GM12878 (cell line): ENCODE measurements at regions not wholly inside any gene's neighbourhood (a gene's known extent, or its start where the extent isn't known, plus 50 kb on each side); places are given as distances from the start of the nearest gene placed in this dataset.

ENCODE experiments used
- BACH1 ChIP-seq: fragments of 450-650 bp; IDR thresholded peaks from 2 replicates; pipeline ENCODE4 v1.6.1; 2017; ENCODE audit warnings: mild to moderate bottlenecking, borderline replicate concordance
- DPF2 ChIP-seq: fragments of 450-650 bp; IDR thresholded peaks from 2 replicates; pipeline ENCODE4 v1.6.1; 2017; ENCODE audit warnings: mild to moderate bottlenecking
- FOXK2 ChIP-seq: fragments of 450-650 bp; IDR thresholded peaks from 2 replicates; pipeline ENCODE4 v1.6.1; 2017; ENCODE audit warnings: mild to moderate bottlenecking, moderate library complexity
- FOXM1 ChIP-seq: IDR thresholded peaks from 2 replicates; pipeline ENCODE4 v1.6.1; 2012; ENCODE audit warnings: low read depth, mild to moderate bottlenecking, inconsistent platforms, low read length, moderate library complexity
- GABPA ChIP-seq: IDR thresholded peaks from 2 replicates; pipeline ENCODE4 v1.6.1; 2014; ENCODE audit warnings: antibody characterized with exemption, low read depth, mild to moderate bottlenecking, inconsistent platforms
- MTA3 ChIP-seq: IDR thresholded peaks from 2 replicates; pipeline ENCODE4 v1.6.1; 2012; ENCODE audit warnings: low read length, inconsistent platforms, borderline replicate concordance
- NFYA ChIP-seq: IDR thresholded peaks from 2 replicates; pipeline ENCODE4 v1.6.1; 2011; ENCODE audit warnings: low read depth, mild to moderate bottlenecking, low read length, improper control_type of control experiment, borderline replicate concordance
- RUNX3 ChIP-seq: IDR thresholded peaks from 2 replicates; pipeline ENCODE4 v1.6.1; 2012; ENCODE audit warnings: low read length, inconsistent platforms
- SIN3A ChIP-seq: IDR thresholded peaks from 2 replicates; pipeline ENCODE4 v1.6.1; 2012; ENCODE audit warnings: low read depth, low read length, improper control_type of control experiment
- SPI1 ChIP-seq: IDR thresholded peaks from 2 replicates; pipeline ENCODE4 v1.6.1; 2011; ENCODE audit warnings: low read depth, mild to moderate bottlenecking, low read length, moderate library complexity, borderline replicate concordance; ENCODE audit not compliant: insufficient read depth
- SREBF1 ChIP-seq: IDR thresholded peaks from 2 replicates; pipeline ENCODE4 v1.6.1; 2012; ENCODE audit warnings: mild to moderate bottlenecking, low read length
- SRF ChIP-seq, 2 experiments: IDR thresholded peaks; 2 replicates each; pipeline ENCODE4 v1.6.1; 2011; ENCODE audit warnings: low read depth in 2 of 2, low read length in 2 of 2, mild to moderate bottlenecking in 1 of 2, moderate library complexity in 1 of 2
- STAT1 ChIP-seq: fragments of 450-650 bp; conservative IDR thresholded peaks from 2 replicates; pipeline ENCODE4 v1.6.1; 2014; ENCODE audit warnings: antibody characterized with exemption, mild to moderate bottlenecking
- TCF12 ChIP-seq: IDR thresholded peaks from 2 replicates; pipeline ENCODE4 v1.6.1; 2011; ENCODE audit warnings: low read depth, mild to moderate bottlenecking, low read length
- TCF3 ChIP-seq: IDR thresholded peaks from 2 replicates; pipeline ENCODE4 v1.6.1; 2012; ENCODE audit warnings: low read depth, mild to moderate bottlenecking, low read length, borderline replicate concordance; ENCODE audit not compliant: insufficient read depth
- USF2 ChIP-seq: IDR thresholded peaks from 2 replicates; pipeline ENCODE4 v1.6.1; 2011; ENCODE audit warnings: low read depth, low read length, improper control_type of control experiment, borderline replicate concordance
- WRNIP1 ChIP-seq: IDR thresholded peaks from 2 replicates; pipeline ENCODE4 v1.6.1; 2011; ENCODE audit warnings: low read depth, low read length, improper control_type of control experiment, borderline replicate concordance
- ZBTB4 ChIP-seq: fragments of 450-650 bp; formaldehyde crosslinking; IDR thresholded peaks from 2 replicates; pipeline ENCODE4 v1.4.0; 2022; ENCODE audit warnings: mild to moderate bottlenecking, moderate library complexity
- ZBTB40 ChIP-seq: fragments of 450-650 bp; IDR thresholded peaks from 2 replicates; pipeline ENCODE4 v1.6.1; 2016; ENCODE audit warnings: mild to moderate bottlenecking, moderate library complexity, borderline replicate concordance
- ZNF622 ChIP-seq: fragments of 450-650 bp; IDR thresholded peaks from 2 replicates; pipeline ENCODE4 v1.6.1; 2017; ENCODE audit warnings: mild to moderate bottlenecking, inconsistent platforms
- ZSCAN29 ChIP-seq: fragments of 450-650 bp; IDR thresholded peaks from 2 replicates; pipeline ENCODE4 v1.6.1; 2017; ENCODE audit warnings: mild to moderate bottlenecking, moderate library complexity
- ZZZ3 ChIP-seq: IDR thresholded peaks from 2 replicates; pipeline ENCODE4 v1.6.1; 2011; ENCODE audit warnings: low read depth; ENCODE audit not compliant: control insufficient read depth, insufficient read length

GRCh38 chr4:38318737-38319455 lies 345.1 kb upstream of the KLF3 start (continued):
- TF ChIP-seq ZBTB40 (no peak), USF2 (no peak), ZNF622 (no peak), FOXK2 (no peak), WRNIP1 (no peak), RUNX3 (peak; percentile 80), SIN3A (no peak), TCF12 (no peak), TCF3 (no peak), FOXM1 (peak; percentile 88), STAT1 (no peak), SPI1 (peak; percentile 63; the same call in 1 of the 2 replicates), SREBF1 (no peak), SRF (IDR thresholded peaks at IDR 0.05; ENCODE audit: low read depth in 2 of 2, low read length in 2 of 2) (no peak), ZBTB4 (CRISPR knock-in tag) (no peak), ZZZ3 (no peak), DPF2 (peak; percentile 16; the same call in 1 of the 2 replicates), MTA3 (peak; percentile 36; the same call in 1 of the 2 replicates), NFYA (no peak), ZSCAN29 (no peak), BACH1 (no peak), GABPA (peak; percentile 38; the same call in 1 of the 2 replicates)
